Stimulated activated CD8-positive, alpha-beta memory T cell treated with anti-CD3 and anti-CD28 coated beads, Interleukin-15, amount 100 ng/mL, for 1 hour (primary cell): ENCODE measurements at regions not wholly inside any gene's neighbourhood (a gene's known extent, or its start where the extent isn't known, plus 50 kb on each side); places are given as distances from the start of the nearest gene placed in this dataset.

ENCODE experiments used
- DNase-seq: peaks from one replicate; pipeline ENCODE4 v3.0.0-alpha.2; 2020; ENCODE audit warnings: low read depth

DNA sequence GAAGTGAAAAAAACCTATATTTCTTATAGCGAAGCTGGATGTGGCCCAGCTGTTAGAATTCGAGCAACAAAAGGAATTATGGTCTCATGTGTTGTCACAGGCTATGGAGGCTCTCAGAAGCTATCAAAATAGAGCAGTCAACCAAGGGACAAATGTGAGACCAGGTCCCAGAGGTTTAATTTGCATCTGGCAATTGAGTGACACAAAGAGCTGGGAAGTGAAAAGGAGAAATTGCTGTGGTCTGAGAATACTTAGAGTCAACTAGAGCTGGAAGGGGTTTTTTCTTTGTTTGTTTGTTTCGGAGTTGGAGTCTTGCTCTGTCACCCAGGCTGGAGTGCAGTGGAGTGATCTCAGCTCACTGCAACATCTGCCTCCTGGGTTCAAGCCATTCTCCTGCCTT, 61.3 kb upstream of the SMAD3 start:
- no peak for DNase-seq

DNA sequence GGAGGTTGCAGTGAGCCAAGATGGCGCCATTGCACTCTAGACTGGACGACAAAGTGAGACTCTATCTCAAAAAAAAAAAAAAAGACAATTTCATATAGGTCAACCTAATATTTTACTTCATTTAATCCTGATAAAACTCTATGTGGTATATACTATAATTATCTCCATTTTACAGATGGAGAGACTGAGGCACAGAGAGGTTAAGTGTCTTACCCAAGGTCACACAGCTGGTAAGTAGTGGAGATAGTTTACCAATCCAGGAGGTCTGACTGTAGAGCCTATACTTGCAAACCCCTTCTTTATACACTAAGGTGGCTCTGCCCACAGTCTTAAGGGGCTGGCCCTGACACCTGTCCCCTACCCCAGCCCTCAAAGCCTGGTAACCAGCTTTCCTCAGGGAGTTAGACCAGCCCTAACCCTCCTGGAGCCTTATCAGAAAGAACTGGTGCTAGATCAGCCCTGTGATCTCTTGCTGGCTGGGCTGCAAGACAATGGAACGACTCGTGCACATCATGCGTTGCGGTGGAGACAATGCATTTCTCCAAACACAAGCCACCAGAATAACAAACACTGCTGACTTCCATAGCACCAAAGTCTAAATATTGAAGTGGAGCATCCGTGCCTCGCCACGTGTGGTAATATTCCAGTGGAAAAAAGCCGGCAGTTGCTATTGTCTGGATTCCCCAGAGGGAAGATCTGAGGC, 60.0 kb upstream of the SMAD3 start:
- no peak for DNase-seq

DNA sequence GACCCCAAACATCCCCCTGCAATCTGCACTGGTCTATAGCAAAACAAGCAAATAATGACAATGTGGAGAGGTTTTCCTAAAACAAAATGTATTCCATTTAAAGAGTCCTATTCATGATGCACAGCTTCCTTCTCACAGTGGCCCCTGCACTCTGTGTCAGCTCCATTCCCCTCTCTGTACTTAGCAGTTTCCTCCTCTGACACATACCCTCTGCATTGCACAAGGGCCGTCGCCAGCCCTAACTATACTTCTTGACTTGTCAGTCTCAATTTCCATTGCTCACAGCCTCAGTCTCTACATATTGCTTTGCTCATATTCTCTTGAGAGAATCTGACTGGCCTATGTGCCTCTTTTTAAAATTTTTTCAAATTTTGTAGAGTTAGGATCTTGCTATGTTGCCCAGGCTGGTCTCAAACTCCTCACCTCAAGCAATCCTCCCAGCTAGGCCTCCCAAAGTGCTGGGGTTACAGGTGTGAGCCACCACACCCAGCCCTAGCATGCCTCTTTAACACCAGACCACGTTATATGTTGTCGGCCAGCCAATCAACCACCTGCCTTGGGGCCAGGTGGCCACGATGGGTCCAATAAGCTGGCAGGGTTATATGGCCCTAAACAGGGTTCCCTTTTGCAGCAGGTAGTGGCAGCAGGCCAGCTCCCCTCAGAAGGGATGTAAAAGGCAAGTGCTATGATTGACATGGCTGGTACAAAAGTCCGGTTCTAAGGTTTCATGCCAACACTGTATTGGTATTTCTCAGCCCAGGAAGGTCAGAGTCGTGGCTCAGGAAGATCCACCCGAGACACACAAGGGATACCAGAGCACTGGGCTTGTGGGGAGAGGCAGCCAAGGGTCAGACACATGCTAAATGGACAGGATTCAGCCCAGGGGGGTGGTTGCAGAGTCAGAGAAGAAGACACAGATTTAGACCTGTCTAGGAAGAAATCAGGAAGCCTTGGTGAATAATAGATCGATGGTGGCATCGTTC, 59.0 kb upstream of the SMAD3 start:
- no peak for DNase-seq

DNA sequence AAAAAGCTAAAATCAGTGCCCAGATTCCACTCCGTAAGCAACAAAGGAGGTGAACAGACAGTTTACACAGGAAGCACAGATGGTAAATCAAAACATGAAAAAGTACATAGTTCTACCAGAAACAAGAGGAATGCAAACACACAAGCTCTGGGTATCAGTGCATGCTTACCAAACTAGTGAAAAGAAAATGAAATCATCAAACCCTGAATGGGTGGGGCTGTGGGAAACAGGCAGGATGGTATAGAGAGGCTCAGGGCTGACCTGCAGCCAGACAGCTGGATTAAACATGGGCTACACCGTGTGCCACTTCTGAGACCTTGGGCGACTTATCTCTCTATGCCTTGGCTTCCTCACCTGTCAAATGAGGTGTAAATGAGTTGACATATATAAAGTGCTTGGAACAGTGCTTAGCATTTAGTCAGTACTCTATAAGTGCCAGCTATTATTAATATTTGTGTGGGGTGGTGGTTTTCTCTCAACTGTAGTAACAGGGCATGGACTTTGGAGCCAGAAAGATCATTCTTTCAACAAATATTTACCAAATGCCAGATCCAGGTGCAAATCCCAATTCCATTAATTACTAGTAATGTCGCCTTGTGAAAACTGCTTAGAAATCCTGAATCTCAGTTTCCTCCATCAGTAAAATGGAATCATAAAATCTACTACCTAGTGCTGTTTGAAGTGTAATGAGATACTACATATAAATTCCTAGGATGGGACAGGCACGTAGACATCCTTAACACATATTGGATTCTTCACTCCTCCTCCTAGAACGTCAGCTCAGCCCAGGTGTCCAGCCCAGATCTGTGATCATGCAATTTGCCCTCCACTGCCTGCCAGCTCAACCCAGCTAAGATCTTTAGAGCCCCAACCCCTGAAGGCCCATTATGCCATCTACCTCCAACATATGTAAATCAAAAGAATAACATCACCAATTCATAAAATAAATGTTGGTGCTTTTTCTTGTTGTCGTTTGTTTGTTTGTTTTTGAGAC, 55.5 kb upstream of the SMAD3 start:
- no peak for DNase-seq

DNA sequence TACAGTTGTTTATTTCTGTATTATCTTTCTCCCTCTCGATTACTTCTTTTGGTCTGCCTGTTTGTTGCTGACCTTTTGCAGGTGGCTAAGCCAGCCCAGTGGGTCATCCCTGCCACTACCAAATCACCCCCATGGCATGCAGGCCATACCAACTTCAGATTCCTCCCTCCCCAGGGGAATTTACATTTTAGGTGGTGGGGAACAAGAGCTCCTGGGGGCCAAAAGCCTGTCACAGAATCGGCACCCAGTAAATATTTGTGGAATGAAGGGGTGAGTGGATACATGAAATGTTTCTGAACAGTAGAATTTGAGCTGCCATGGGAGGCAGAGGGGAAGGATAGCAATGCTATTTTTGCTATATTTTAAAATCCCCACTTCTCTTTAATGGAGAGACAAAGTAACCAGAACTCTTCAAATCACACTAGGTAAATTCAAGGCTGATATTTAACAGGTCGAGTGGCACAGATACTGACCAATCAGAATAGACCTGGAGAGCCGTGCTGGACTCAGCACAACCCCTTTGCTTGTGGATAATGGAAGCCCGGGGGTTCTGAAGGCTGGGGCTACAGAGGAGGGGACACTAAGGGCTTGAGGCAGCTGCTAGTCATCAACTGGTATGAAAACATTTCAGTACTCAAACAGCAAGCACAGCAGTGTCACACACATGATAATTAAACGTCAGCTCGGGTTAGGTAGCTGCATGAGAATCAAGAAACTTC, 54.3 kb upstream of the SMAD3 start:
- DNase-seq: no peak

DNA sequence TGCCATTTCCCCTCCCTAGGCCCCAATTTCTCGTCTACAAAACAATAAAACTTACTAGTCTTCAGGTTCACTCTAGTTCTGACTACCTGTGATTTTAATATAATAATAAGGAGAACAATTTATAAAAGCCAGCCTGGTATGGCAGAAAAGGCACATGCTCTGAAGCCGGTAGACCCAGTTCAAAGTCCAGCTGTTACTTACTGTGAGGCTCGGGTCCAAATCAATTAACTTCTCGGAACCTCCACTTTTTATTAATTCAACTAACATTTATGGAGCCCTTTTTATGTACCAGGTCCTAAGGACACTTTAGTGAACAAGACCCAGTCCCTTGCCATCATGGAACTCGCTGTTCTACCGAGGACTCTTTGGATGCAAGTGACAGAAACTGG, 53.8 kb upstream of the SMAD3 start:
- DNase-seq: no peak

DNA sequence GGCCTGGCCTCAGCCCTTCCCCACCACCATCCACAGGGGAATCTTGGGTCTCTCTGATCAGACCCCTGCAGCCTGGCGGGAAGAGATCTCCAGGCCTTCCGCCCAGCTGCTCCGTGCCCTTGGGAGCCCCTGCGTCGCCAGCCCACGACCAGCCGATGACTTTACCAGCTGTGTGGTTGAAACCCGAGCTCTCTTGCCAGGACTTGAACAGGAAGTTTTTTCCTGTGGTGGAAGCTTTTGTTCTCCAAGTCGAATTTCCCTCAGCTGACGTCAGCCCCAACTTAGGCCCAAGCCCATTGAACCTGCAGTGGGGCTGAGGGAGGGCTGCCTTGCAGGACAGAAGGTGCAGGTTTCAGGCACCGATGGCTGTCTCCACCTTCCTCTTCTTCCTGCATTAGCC, 51.7 kb upstream of the SMAD3 start:
- no peak for DNase-seq
